SK-MEL-5 (cell line): ENCODE measurements at regions not wholly inside any gene's neighbourhood (a gene's known extent, or its start where the extent isn't known, plus 50 kb on each side); places are given as distances from the start of the nearest gene placed in this dataset.

Experiments
- DNase-seq: peaks from one replicate; pipeline ENCODE4 v3.0.0-alpha.2; 2016; ENCODE audit warnings: low read depth, low spot score
- in situ Hi-C: cut with HindIII; loops from 2 replicates; pipeline ENCODE4 v1.10.0; 2016; ENCODE audit warnings: low sequenced_read_pairs, high pct_unique_total_duplicates, low pct_unique_long_range_greater_than_20kb

- DNase-seq = no peak
- in situ Hi-C loops = no loop called here
These were observed 108.6 kb downstream of the IRF8 start for GRCh38 chr16:86007524-86007923.

DNA sequence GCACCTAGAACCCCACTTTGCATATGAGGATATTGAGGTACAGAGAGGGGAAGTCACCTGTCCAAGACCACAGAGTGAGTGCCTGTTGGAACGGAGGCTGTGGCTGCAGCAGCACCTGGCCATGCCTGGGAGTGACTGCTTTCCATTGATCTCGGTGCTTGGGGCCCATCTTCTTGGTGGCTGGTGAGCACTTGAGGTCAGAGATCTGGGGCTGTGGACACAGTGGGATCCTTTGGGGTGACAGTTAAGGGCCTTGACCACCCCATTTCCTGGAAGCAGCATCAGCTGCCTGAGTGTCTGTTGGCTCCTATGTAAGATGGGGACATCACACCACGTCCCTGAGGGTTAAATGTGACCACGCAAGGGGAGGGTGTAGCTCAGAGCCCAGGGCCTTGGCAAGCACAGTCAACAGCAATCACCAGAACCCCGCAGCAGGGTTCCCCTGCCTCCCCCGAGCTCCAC lies 111.7 kb downstream of the IRF8 start:
- DNase-seq = no peak
- in situ Hi-C loops = no loop called here

DNA sequence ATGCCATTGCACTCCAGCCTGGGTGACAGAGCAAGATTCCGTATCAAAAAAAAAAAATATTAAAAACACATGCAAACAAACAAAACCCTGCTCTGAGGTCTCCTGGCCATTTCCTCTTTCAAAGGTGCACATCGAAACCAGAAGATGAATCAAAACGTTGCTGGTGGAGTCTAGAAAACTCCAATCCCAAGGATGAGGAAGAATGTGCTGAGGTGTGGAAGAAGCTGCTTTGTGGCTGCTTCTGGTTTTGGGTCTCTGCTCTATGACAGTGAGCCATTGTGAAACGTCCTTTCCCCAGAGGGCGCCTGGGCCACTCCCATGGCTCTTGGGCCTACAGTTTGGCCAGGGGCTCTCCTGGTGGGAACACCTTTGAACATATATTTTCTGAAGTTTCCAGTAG lies 112.6 kb downstream of the IRF8 start:
- DNase-seq = no peak
- in situ Hi-C loops = no loop called here

DNA sequence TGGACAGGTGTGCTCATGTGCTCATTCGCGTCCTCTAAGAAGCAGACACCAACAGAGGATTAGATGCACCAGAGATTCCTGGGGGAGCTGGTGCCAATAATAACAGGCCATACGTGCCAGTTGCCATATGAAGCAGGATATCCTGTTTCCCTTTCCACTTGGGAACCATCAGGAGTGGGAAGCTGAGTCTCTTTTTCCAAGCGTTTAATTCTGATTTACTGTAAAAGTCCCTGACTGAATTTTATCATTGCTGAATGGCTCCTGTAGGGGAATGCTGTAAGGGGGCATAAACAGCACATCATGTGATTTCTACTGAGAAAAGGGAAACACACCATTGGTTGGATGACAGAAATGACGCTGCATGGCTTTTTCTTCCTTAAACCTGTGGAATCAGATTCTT lies 113.3 kb downstream of the IRF8 start:
- in situ Hi-C loops = no loop called here
- DNase-seq = no peak

DNA sequence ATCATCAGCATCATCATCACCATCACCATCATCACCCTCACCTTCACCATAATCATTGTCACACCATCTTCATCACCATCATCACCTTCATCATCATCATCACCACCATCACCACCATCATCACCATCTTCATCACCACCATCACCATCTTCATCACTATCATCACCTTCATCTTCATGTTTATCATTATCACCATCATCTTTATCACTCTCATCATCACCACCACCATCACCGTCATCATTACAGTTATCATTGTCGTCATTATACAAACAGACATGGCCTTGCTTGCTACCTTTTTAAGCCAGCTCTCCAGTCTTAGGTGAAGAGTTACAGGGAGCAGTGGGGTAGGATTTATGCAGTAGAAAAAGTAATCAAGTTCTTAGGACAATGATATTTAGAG lies 114.9 kb downstream of the IRF8 start:
- in situ Hi-C loops = no loop called here
- no peak for DNase-seq

GRCh38 chr16:86015606-86016005 lies 116.6 kb downstream of the IRF8 start:
- in situ Hi-C loops = no loop called here
- DNase-seq = no peak

- in situ Hi-C loops = no loop called here
- DNase-seq = peak; percentile 65
These were observed 117.4 kb downstream of the IRF8 start for GRCh38 chr16:86016201-86016965.

DNA sequence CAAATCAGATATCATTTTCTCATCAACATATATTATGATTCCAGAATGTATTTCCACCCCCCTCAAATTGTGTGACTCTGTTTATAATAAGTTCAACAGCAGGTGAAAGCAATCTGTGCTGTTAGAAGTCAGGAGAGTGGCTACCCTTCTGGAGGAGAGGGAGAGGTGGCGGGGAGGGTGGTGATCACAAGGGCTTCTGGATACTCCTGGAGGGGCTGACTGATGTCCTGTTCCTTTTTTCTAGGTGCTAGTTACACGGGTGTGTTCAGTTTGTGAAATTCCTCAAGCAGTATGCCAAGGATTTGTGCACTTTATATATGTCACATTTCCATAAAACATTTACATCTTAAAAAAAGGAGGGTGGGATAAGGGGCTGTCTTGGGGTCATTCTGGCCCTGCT lies 119.1 kb downstream of the IRF8 start:
- no peak for DNase-seq
- in situ Hi-C loops = no loop called here

DNA sequence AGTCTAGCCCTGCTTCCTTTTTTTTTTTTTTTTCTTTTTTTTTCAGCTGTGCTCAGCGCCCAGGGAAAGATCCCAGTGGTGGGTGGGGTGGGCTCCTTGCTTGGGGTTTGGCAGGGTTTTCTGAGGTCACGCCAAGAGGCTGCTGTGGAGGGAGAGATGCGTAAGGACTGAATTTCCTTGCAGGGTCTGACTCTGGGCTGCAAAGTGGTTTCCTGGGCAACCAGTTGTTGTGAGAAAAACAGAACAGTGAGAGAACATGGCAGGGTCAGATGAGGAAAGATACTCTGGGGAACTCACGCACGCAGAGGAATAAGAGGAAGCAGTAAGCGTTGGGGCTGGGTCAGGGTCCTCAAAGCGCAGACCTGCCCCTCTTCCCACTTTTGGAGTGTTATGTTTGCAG lies 119.5 kb downstream of the IRF8 start:
- in situ Hi-C loops = no loop called here
- no peak for DNase-seq

DNA sequence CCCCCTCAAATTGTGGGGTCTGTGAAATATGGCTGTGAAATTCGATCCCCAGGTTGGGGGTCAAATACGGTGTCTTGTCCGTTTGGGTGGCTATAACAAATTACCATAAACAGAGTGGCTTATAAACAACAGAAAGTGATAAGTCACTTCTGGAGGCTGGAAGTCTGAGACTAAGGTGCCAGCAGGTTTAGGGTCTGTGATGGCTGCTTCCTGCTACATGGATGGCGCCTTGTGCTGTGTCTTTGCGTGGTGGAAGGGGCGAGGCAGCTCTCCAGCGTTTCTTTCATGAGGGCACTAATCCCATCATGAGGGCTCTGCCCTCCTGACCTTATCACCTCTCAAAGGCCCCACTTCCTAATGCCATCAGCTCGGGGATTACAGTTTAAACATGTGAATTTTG lies 120.0 kb downstream of the IRF8 start:
- in situ Hi-C loops = no loop called here

GRCh38 chr16:86019446-86020047 lies 120.6 kb downstream of the IRF8 start:
- DNase-seq = no peak
- in situ Hi-C loops = no loop called here

More for the DNA sequence above, 120.0 kb downstream of the IRF8 start:
- no peak for DNase-seq

DNA sequence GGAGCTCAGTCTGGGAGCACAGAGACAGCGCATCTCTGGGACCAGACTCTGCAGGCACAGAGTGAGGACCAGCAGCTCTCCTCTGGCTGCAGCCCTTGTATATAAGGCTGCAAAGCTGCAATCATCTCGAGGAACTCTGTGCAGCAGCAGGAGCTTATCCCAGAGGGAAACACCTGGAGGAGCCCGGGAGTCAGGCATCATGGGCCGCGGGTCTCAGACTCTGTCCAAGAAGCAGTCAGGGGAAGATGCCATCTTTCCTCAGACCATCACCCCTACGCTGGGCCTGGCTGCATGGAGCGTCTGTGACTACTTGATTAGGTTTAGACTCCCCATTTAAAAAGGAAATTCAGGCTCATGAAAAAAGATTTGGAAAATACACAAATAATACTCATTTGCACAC lies 122.0 kb downstream of the IRF8 start:
- DNase-seq = no peak
- in situ Hi-C loops = no loop called here

GRCh38 chr16:86022381-86022960 lies 123.5 kb downstream of the IRF8 start:
- DNase-seq = no peak
- in situ Hi-C loops = no loop called here

GRCh38 chr16:86024210-86024609 lies 125.2 kb downstream of the IRF8 start:
- in situ Hi-C loops = no loop called here
- no peak for DNase-seq

DNA sequence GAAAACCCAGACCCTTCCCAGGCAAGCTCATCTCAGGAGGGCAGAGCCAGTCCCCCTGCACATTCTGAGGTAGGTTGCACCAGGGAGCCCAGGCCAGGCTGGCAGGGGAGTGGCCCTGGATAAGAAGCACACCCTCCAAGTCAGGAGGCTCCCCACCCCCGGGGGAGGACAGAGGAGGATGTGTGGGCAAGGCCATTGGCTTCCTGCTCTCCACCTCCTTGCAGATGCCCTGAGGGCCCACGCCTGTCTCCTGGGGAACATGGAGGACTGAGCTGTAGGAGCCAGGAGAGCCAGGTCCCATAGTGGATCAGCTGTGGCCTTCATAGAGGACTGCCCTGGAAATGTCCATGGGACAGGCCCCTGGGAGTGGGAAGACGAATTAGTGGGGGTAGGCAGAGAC lies 126.7 kb downstream of the IRF8 start:
- in situ Hi-C loops = no loop called here
- no peak for DNase-seq

DNA sequence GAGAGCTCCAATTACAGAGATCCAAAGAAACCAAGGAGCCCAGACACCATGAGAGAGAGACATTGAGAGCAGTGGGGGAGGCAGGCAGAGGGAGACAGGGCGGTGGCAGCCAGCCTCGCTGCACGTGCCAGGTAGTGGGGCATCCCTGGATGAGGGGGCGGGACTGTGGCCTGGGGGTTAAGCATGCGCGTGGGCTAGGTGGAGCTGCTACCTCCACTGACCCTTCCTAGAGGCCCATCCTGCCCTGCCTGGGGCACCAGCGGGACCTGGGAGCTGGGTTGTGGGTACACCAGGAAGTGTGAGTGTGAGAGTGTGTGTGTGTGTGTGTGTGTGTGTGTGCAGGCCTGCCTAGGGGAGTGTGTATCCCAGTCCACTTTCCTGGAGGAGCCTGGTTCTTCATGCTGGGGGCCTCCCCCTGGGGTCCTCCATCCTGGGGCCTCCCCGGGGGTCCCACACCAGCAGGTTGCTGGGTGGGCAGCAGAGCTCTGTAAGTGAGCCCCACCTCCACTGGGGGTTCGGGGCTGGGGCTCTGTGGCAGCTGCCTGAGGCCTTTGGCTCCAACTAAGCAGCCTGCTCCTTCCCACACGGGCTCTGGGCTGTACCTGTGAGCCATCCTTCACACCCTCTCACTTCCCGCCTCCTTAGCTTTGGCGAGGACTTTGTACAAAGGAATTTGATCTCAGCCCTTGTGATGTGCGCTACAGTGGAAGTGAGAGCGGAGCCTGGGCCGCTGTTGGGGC lies 127.4 kb downstream of the IRF8 start:
- no peak for DNase-seq

GRCh38 chr16:86026916-86027315 lies 128.0 kb downstream of the IRF8 start:
- in situ Hi-C loops = no loop called here
- no peak for DNase-seq

More for the DNA sequence above, 127.4 kb downstream of the IRF8 start:
- in situ Hi-C loops = no loop called here

GRCh38 chr16:86027373-86028126 lies 128.6 kb downstream of the IRF8 start:
- no peak for DNase-seq

More at GRCh38 chr16:86027373-86028126, 128.6 kb downstream of the IRF8 start:
- in situ Hi-C loops = no loop called here
